NCI-H524 treated with DMSO at 0.1 percent for 48 hours (cell line): ENCODE measurements at regions not wholly inside any gene's neighbourhood (a gene's known extent, or its start where the extent isn't known, plus 50 kb on each side); places are given as distances from the start of the nearest gene placed in this dataset.

Experiments used
- DNase-seq: peaks from one replicate; lab custom pipeline; 2025; lab: John Stamatoyannopoulos, UW

DNA sequence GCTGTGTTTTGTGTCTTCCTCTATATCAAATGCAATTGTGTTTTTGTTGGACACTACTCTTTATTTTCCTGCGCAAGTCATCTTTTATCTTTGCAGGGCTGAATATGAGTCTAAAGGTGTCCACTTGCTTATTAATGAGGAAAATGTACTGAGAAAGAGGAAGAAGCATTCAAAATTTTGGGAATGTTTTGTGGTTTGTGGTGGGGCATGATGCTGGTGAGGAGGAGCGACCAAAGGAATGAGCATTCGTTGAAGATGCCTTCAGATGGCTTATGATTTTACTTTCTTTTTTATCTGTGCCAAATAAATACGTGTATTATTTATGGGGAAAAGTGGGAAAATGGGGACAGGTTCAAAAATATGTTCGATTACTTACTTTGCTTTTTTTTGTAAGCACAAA lies 63.9 kb upstream of the SMIM21 start:
- DNase-seq = no peak

DNA sequence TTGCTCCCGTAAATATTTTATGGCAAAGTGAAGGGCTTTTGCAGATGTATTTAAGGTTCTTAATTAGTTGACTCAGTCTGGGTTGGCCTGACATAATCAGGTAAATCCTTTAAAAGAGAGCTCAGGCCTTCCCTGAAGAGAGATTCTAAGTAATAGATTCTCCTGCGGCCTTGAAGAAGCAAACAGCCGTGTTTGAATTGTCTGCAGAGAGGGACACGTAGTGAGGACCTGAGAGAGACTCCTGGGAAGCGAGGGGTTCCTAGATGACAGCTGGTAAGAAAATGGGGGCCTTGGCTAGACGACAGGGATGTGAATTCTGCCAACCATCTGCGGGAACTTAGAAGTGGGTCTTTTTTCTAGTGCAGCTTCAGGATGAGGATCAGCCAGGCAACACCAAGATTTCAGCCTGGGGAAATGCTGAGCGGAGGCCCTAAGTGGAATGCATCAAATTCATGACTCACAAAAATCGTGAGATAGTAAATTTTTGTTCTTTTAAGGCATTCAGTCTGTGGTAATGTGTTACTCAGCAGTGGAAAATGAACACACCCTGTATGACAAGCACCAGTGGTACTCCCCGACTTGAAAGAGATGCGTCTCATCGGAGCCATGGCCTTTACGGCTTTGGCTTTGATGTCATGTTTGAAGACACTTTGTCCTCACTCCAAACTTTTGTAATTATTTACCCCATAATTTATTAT lies 62.1 kb upstream of the SMIM21 start:
- peak; percentile 23 for DNase-seq

GRCh38 chr18:75483662-75484061 lies 56.2 kb upstream of the SMIM21 start:
- no peak for DNase-seq

DNA sequence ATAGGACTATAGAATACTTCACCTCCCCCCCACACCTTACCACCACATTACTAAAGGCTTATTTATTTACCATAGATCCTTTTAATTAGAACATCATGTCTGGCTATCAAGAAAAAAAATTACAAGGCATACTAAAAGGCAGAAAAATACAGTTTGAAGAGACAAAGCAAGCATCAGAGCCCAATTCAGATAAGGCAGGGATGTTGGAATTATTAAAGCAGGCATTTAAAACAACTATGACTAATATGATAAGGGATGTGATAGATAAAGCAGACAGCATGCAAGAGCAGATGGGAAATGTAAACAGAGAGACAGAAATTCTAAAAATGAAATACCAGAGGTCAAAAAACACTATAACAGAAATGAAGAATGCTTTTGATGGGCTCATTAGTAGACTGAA lies 55.4 kb upstream of the SMIM21 start:
- no peak for DNase-seq

DNA sequence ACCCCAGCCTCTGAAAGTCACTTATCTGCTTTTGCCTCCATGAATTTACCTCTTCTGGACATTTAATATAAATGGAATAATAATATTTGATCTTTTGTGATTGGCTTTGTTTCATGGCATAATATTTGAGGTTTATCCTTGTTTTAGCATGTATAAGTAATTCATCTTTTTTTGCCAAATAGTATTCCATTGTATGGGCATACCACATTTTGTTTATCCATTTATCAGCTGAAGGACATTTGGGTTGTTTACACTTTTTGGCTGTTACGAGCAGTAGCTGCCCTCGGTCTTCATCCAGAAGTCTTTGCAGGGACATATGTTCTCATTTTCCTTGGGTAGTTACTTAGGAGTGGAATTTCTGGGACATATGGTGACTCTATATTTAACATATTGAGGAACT lies 53.0 kb upstream of the SMIM21 start:
- no peak for DNase-seq

- no peak for DNase-seq
Measured at GRCh38 chr18:75478996-75479880, 51.7 kb upstream of the SMIM21 start.

DNA sequence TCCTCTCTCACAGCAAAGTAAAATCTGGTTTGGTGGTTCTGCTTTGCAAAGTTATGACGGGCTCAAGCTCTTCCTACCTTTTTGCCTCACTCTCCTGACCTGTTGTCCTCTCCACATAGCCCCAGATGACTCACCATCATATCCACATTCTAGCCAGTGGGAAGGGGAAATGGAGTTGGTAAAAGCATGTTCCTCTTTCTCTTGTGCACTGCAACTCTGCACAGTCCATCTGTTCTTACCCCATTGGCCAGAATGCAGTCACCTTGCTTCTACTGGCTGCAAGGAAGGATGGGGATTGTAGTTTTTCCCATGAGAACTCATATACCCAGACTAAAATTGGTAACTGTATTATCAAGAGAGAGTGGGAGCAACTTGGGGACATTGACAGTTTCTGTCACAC lies 50.4 kb upstream of the SMIM21 start:
- no peak for DNase-seq
